AG04450 (cell line): ENCODE measurements at regions not wholly inside any gene's neighbourhood (a gene's known extent, or its start where the extent isn't known, plus 50 kb on each side); places are given as distances from the start of the nearest gene placed in this dataset.

Source experiments
- CTCF ChIA-PET: fragments of 300-600, 350-600 bp; formaldehyde crosslinking; extraction: SDS; loops from one replicate; lab custom pipeline; 2022; ENCODE audit warnings: antibody characterized with exemption, inconsistent platforms; lab: Charles Lee
- POLR2A ChIA-PET: fragments of 350-600 bp; formaldehyde crosslinking; extraction: SDS; loops from one replicate; lab custom pipeline; 2021; ENCODE audit warnings: antibody characterized with exemption, inconsistent platforms; lab: Yijun Ruan, JAX
- DNase-seq: peaks from one replicate; pipeline ENCODE4 v3.0.0-alpha.2; 2011; ENCODE audit warnings: low read depth, low spot score
- H3K27ac ChIP-seq: one replicate; pipeline ENCODE4 v1.5.1; 2012; ENCODE audit warnings: low read depth, low read length, control low read depth
- H3K27me3 ChIP-seq: one replicate; pipeline ENCODE4 v1.6.0; 2012; ENCODE audit warnings: low read length; ENCODE audit not compliant: control insufficient read depth, insufficient read depth
- H3K4me3 ChIP-seq: 2 replicates; pipeline ENCODE4 v1.5.1; 2011; ENCODE audit warnings: mild to moderate bottlenecking, low read depth, low read length, control low read depth
- H3K9me3 ChIP-seq: 2 replicates; pipeline ENCODE4 v1.5.1; 2012; ENCODE audit warnings: low read length; ENCODE audit not compliant: control insufficient read depth, insufficient read depth
- CTCF ChIP-seq: IDR thresholded peaks from 2 replicates; pipeline ENCODE4 v1.5.1; 2011; ENCODE audit warnings: low read depth, low read length, control low read depth, inconsistent platforms

- POLR2A ChIA-PET, result no interaction called here
- Histone ChIP-seq H3K27me3 (peaks cover 3% of the 10 kb centered on the region), H3K4me3 (no peak overlapping the region), H3K9me3 (no peaks in the 10 kb centered on the region), H3K27ac (no peak overlapping the region)
- CTCF ChIA-PET, result interaction anchor here (4.3 kb wide), 1 partner anchor 12 kb away, joined by 28 read pairs; no protein-coding TSS in a partner anchor
- TF ChIP-seq CTCF, result no peak
- no peak for DNase-seq
These were observed 131.5 kb upstream of the ZNF644 start for GRCh38 chr1:91153341-91153740.

GRCh38 chr1:91152331-91152730 is 130.5 kb upstream of the ZNF644 start:
- ChIA-PET CTCF (interaction anchor here (4.3 kb wide), 1 partner anchor 13 kb away, joined by 28 read pairs; no protein-coding TSS in a partner anchor), POLR2A (no interaction called here)
- no peak for TF ChIP-seq CTCF
- H3K27me3 ChIP-seq, result peaks cover 3% of the 10 kb centered on the region
- DNase-seq, result no peak
- no peak overlapping the region for H3K27ac ChIP-seq
- H3K9me3 ChIP-seq, result no peaks in the 10 kb centered on the region
- H3K4me3 ChIP-seq, result no peak overlapping the region

GRCh38 chr1:91151702-91152101 is 129.9 kb upstream of the ZNF644 start:
- CTCF ChIA-PET, result interaction anchor here (0.7 to 1.1 kb wide), 3 partner anchors 14 to 430 kb away, joined by 3 read pairs; no protein-coding TSS in a partner anchor
- DNase-seq, result no peak

GRCh38 chr1:91148641-91149069 is 126.8 kb upstream of the ZNF644 start:
- no peak overlapping the region for H3K4me3 ChIP-seq
- H3K9me3 ChIP-seq, result no peaks in the 10 kb centered on the region
- no peak overlapping the region for H3K27ac ChIP-seq
- H3K27me3 ChIP-seq, result no peaks in the 10 kb centered on the region
- POLR2A ChIA-PET, result no interaction called here
- TF ChIP-seq CTCF, result no peak
- CTCF ChIA-PET, result interaction anchor here (0.7 to 3.6 kb wide), 2 partner anchors 17 to 890 kb away, joined by 3 to 26 read pairs; no protein-coding TSS in a partner anchor
- DNase-seq, result no peak

More at GRCh38 chr1:91151702-91152101, 129.9 kb upstream of the ZNF644 start:
- H3K27me3 ChIP-seq, result peaks cover 2% of the 10 kb centered on the region
- H3K4me3 ChIP-seq, result no peak overlapping the region
- H3K27ac ChIP-seq, result no peak overlapping the region
- H3K9me3 ChIP-seq, result no peaks in the 10 kb centered on the region
- POLR2A ChIA-PET, result no interaction called here
- no peak for TF ChIP-seq CTCF

- TF ChIP-seq CTCF, result no peak
- H3K27ac ChIP-seq, result no peak overlapping the region
- DNase-seq, result no peak
- no peak overlapping the region for H3K4me3 ChIP-seq
- H3K9me3 ChIP-seq, result no peaks in the 10 kb centered on the region
- CTCF ChIA-PET, result interaction anchor here (2.6 kb wide), 1 partner anchor 24 kb away, joined by 17 read pairs; no protein-coding TSS in a partner anchor
- POLR2A ChIA-PET, result no interaction called here
- no peaks in the 10 kb centered on the region for H3K27me3 ChIP-seq
These were observed 120.0 kb upstream of the ZNF644 start for GRCh38 chr1:91141858-91142257.
